Lower leg skin (tissue), 4 donors: ENCODE measurements at regions not wholly inside any gene's neighbourhood (a gene's known extent, or its start where the extent isn't known, plus 50 kb on each side); places are given as distances from the start of the nearest gene placed in this dataset.
"Not testable (repeated sequence)": the region's sequence is repeated elsewhere in the genome, so short reads cannot be mapped to it uniquely, and the experiment has no call there.

Experiments
- DNase-seq, 2 donors: peaks; one replicate each; pipeline ENCODE4 v3.0.0-alpha.2; 2019; ENCODE audit warnings: low spot score in 2 of 2
- H3K4me3 ChIP-seq: fragments of 200-600 bp; sonication (generic); 2 replicates; pipeline ENCODE4 v1.5.1; 2017; ENCODE audit warnings: mild to moderate bottlenecking, low read depth; ENCODE audit not compliant: poor library complexity, severe bottlenecking
- WGBS, 2 donors: methylation state at CpG; one replicate each; pipeline ENCODE4 v1.1.5; 2018; 5-methylcytosine and 5-hydroxymethylcytosine counted together
- intact Hi-C: fragments of 100-400 bp; cut with DNase I; formaldehyde crosslinking; loops from one replicate; pipeline ENCODE4 v1.15.0; 2023; ENCODE audit warnings: low total_unique reads
- microRNA-seq, 2 donors: library from miRNA; unstranded; fragments of <30 nt; microRNA quantifications; one replicate each; pipeline ENCODE4, GENCODE V29; 2016; ENCODE audit warnings: borderline replicate concordance in 2 of 2, borderline number of aligned reads in 1 of 2

GRCh38 chr7:63629024-63629423 is 369.6 kb upstream of the ZNF722 start:
- intact Hi-C loops, DNase-seq: not testable (repeated sequence)

DNA sequence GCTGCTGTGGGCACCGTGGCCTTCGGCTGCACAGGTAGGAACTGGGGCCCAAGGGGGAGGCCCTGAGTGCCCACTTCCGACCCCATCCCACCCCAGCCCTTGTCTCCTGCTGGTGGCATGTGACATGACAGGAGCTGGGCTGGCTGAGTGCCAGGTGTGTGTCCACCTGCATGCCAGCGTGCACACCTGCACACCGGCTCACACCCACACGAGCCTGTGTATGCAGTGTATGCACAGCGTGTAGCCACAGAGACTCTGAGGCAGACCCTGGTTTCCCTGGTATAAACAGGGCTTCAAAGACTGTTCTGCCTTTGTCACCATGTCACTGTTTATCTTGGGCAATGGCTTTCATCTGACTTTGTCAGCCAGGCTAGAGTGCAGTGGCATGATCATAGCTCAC is 362.1 kb upstream of the ZNF722 start:
- intact Hi-C loops, DNase-seq, H3K4me3 ChIP-seq: not testable (repeated sequence)
- no CpG with 5 or more reads among the region's 7 CpGs for WGBS, 2 donors

More at GRCh38 chr7:63629024-63629423, 369.6 kb upstream of the ZNF722 start:
- not testable (repeated sequence) for H3K4me3 ChIP-seq
- WGBS, 2 donors = 76 to 78% methylated on average over 3 to 7 of the region's 9 CpGs

DNA sequence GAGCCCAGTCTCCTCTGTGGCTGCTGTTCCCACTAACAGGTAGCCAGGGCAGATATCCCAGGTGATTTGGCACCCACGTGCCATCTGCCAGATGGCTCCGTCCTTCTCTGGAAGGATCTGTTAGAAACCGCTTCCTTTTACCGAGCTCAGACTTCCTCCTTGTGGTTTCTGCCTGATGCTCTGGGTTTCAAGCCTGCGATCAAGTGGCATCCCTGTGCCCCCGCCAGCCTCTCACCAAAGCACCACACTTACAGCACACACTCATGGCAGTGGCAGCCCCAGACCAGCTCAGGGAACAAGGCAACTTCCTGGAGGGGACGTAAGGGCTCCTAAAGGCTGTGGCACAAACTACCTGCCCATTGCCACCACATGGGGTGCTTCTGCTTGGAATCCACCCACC is 333.1 kb upstream of the ZNF722 start:
- intact Hi-C loops, DNase-seq, H3K4me3 ChIP-seq: not testable (repeated sequence)
- 51 to 83% methylated on average over 3 to 5 of the region's 7 CpGs for WGBS, 2 donors

- H3K4me3 ChIP-seq, intact Hi-C loops, DNase-seq: not testable (repeated sequence)
- WGBS, 2 donors = 69 to 71% methylated on average over 4 of the region's 7 CpGs
Measured at GRCh38 chr7:63691408-63691807, 307.2 kb upstream of the ZNF722 start.

- DNase-seq, intact Hi-C loops, H3K4me3 ChIP-seq: not testable (repeated sequence)
- no CpG with 5 or more reads among the region's 41 CpGs for WGBS, 2 donors
Measured at GRCh38 chr7:63694296-63694695, 304.4 kb upstream of the ZNF722 start.

Small RNAs in the stretch of these regions (microRNA-seq; reads per million reads assigned to microRNA genes)
- 0 reads per million in 2 donors for gene MIR4283-2
